ENCODE measurements at regions not wholly inside any gene's neighbourhood (a gene's known extent, or its start where the extent isn't known, plus 50 kb on each side); places are given as distances from the start of the nearest gene placed in this dataset.

DNA sequence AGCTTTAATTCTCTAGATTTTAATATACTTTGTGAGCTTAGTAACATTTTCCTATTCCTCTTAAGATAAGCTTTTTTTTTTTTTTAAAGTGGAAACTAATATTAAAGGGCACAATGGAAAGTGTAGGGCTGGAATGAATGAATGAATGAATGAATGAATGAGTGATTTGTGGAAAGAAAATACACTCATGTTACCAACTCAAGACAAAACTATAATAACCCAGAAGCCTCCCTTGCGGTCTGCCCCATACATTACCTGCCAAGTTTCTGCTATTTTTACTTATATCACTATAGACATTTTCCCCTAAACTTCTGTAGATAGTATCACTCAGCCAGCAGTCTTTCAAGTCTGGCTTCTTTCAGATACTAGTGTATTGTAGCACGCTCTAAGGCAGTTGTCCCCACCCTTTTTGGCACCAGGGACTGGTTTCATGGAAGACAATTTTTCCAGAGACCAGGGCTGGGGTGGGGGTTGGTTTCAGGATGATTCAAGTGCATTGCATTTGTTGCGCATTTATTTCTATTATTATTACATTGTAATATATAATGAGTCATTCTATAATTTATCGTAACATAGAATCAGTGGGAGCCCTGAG lies 932.2 kb downstream of the TBC1D22A start:
- no peak for DNase-seq (ENCODE audit: low read depth in 2 of 3, low spot score in 2 of 3)

DNA sequence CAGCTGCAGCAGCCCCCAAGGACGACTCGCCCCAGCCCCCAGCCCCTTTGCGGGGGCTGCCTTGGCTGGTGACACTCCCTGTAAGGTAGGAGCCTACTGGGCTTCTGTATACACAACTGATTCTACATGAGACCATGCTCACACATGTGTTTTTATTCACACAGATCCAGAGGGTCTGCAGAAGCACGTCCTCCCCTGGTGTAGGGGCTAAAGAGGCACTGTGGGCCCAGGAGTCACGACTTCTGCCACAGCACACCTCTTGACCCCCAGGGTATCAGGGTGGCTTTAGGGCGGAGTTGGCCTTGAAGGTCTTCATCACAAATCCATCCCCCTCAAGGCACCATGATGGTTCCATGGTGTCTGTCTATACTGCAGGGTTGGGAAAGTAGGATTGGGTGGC lies 931.2 kb downstream of the TBC1D22A start:
- DNase-seq (ENCODE audit: low read depth in 2 of 3, low spot score in 2 of 3): no peak

DNA sequence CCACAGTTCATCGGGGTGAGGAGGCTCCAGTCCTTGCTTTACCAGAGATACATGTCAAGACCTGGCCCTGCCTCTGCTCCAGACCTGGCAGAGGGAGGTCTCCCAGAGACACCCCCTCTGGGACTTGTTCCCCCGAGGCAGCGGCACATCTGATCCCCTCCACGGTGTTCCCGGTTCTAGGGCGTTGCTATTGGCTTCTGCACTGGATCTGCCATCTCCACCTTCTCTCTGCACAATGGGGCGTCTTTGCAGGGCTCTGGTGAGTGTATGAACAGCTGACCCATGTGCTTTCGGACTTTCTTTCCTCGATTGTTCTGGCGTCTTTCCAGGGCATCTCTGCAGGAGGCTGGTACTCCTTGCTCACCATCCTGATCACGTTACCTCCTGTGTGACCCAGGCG lies 930.4 kb downstream of the TBC1D22A start:
- no peak for DNase-seq (ENCODE audit: low read depth in 2 of 3, low spot score in 2 of 3)

DNA sequence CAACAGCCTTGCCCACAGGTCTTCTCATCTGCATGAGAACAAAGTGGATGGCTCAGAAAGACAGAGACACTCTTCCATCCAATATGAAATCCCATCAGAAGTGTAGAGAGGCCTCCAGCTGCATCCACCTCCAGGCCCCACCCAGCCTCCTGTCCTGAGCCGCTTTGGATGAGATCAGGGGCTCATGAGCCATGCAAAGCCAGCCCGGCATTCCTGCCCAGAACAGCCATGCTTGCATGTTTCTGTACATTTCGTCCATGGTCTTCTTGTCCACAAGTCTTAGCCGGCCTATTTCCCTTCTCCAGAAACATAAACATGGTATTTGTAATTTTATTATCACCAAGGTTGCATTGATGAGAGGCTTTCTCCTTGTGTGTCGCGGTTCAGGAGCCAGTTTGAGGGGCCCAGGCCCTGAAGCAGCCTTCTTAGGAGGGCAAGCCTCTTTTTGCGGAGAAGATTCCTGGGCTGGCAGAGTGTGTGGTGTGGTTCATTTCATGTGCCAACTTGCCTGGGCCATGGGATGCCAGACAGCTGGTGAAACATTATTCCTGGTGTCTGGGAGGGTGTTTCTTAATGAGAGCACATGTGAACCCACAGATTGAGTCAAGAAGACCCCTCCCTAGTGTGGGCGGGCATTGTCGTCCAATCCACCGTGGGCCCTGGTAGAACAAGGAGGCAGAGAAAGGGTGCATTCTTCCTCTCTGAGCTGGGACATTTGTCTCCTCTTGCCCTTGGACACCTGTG lies 928.9 kb downstream of the TBC1D22A start:
- no peak for DNase-seq (ENCODE audit: low read depth in 2 of 3, low spot score in 2 of 3)

- no peak for DNase-seq (ENCODE audit: low read depth in 2 of 3, low spot score in 2 of 3)
Measured at GRCh38 chr22:47690586-47690985, 928.1 kb downstream of the TBC1D22A start.

GRCh38 chr22:47690166-47690565 lies 927.7 kb downstream of the TBC1D22A start:
- DNase-seq (ENCODE audit: low read depth in 2 of 3, low spot score in 2 of 3): no peak

DNA sequence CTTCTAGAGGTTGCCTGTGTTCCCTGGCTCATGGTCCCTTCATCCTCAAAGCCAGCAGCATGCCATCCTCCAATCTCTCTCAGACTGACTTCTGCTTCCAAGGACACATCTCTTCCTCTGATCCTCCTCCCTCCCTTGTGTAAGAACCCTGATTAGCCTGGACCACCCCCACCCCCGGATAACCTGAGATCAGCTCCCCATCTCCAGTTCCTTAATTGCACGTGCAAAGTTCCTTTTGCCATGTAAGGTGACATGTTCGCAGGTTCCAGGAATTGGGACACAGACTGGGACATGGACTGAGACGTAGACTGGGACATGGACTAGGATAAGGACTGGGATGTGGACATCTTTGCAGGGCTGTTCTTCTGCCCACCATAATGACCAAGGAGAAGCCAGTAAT lies 925.3 kb downstream of the TBC1D22A start:
- no peak for DNase-seq (ENCODE audit: low read depth in 2 of 3, low spot score in 2 of 3)

- no peak for DNase-seq (ENCODE audit: low read depth in 2 of 3, low spot score in 2 of 3)
Measured at GRCh38 chr22:47687346-47687655, 924.9 kb downstream of the TBC1D22A start.

DNA sequence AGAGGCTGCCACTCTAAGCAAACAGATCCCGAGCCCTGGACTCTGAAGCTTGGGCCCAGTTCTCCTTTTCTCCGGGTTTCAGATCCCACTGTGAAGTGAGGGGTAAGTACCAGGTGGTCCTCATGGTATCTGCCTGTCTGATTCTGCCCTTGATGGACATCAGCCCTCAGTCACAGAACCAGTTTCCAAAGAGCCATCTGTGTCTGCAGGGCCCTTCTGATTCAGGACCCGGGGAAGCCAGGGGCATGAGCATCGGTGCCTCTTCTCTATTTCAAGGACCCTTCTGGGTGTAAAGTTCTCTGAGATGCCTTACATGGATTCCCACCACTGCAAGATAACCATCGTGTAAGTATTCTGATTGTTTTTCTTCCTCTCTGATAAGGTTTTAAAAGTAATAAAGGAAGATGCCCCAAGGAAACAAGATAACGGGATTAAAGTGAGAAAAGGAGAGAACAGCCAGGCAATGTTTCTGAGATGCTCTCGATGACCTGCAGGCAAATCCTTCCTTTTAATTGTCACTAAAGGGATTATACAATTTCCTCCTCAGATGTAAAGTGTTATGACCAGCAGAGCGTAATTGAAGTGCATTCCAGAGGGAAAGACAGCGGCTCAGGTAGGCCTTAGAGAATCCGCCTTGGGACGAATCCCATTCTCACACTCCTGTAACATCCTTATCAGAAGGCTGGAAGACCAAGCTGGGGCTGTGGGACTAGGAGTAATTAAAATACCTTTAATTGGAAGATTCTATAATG lies 924.3 kb downstream of the TBC1D22A start:
- DNase-seq (ENCODE audit: low read depth in 2 of 3, low spot score in 2 of 3): no peak

GRCh38 chr22:47681411-47682165 lies 919.1 kb downstream of the TBC1D22A start:
- DNase-seq (ENCODE audit: low read depth in 2 of 3, low spot score in 2 of 3): no peak

DNA sequence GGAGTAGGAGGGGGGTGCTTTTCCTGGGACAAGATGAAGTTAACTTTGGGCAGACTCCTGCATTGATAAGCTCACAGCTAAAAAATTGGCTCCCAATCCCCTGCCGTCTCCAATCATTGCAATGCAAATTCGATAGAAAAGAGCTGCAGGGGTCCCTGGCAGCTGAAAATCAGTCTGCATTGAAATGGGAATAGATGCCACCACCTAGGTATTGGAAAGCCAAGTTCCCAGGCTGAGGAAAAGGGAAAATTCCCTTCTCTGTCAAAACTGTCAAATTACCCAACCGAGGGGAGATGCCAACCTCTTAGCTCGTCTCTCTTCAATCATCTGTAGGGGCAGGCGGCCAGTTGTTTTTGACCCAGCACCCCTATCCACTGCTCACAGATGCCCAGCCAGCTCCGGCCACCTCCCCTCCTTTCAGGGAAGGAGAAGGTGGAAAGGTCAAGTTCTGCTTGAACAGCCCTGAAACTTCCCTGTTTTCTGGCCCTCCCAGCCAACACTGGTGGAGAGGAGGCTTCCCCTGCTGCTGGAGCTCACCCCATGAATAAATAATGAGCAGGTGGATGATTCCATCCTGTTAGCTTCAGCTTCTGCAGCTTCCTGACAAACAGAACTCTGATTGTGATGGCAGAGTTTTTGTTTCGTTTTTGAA lies 916.3 kb downstream of the TBC1D22A start:
- no peak for DNase-seq (ENCODE audit: low read depth in 2 of 3, low spot score in 2 of 3)

DNA sequence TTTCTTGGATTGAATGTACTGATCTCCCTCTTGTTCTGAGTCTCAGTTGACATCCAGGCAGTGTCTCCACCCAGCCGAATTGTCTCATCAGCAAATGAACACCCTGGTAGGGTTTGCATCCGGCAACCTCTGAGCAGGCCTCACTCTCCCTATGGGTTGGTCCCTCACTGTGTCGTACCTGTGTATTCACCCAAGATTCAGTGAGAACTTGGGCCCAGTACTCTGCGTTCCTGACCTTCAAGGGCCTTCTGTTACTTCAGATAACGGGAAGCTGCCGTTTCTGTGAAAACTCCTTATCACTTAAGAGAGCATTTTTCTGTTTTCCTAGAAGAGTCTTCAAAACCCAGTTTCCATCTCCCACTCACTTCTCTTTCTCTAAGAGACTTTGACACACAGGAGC lies 915.6 kb downstream of the TBC1D22A start:
- DNase-seq (ENCODE audit: low read depth in 2 of 3, low spot score in 2 of 3): no peak

DNA sequence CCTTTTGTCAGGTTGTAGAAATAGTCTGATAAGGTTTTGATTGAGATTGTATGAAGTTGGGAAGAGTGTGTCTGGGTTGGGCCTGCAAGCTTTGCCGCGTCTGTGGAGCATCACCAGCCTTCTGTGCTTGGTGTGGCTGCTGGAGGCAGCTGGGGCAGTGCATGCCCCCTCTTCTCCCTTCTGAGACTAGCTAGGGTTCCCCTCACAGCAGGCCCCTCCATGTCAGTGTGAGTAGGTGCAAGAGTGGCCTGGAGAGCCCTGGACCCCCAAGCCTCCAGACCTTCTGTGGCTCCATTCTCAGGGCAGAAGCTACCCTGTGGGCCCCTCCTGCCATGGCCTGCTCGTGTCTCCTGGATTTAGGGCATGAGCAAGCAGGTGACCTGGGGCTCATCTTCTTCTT lies 914.2 kb downstream of the TBC1D22A start:
- no peak for DNase-seq (ENCODE audit: low read depth in 2 of 3, low spot score in 2 of 3)

DNA sequence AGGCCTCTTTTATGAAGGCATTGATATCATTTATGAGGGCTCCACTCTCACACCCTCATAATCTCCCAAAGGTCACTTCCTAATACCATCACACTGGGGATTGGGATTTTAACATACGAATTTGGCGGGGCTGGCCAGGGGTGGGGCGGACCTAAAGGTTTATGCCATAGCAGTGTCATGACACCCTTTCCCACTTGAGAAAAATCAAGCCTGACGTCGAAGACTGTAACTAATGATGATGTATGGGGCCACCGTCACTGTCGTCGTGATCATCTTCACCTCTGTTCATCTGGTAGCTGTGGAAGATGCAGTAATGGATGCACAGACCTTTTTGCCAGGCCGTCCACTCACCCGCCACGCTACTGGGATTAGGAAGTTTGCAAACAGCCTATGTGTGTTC lies 912.1 kb downstream of the TBC1D22A start:
- no peak for DNase-seq (ENCODE audit: low read depth in 2 of 3, low spot score in 2 of 3)

DNA sequence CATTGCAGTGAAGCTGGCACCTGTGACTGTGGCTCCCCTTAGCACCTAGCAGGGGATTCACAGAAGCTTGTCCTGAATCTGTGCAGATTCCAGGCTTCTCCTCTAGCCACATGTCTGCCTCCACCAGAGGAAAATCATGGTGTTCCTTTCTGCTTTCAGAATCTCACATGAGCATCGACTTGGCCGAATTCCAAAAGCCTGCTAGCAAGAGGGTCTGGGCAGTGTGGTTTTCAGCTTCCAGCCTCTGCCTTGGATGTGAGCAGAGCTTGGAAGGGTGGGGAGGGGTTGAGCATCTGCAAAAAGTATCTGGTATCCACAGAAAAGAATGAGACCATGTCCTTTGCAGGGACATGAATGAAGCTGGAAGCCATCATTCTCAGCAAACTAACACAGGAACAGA lies 911.1 kb downstream of the TBC1D22A start:
- no peak for DNase-seq (ENCODE audit: low read depth in 2 of 3, low spot score in 2 of 3)

DNA sequence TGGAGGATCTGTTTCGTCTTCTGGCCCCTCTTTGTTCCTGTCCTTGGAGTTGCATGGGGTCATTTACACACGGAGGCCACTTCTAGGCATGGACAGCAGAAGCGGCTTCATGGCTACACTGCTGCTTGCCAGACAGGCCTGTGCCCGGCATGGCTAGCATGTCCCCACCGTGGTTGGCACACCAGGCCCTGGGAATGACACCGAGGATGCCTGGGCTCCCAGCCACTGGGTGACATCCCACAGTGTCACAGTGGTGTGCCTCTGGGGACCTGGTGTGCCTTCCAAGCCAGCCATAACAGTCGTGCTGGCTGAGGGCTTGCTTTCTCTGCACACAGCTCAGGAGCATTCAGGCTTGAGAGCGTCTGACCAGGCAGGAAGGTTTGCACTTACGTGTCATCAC lies 910.1 kb downstream of the TBC1D22A start:
- DNase-seq (ENCODE audit: low read depth in 2 of 3, low spot score in 2 of 3): no peak

GRCh38 chr22:47665151-47665550 lies 902.7 kb downstream of the TBC1D22A start:
- no peak for DNase-seq (ENCODE audit: low read depth in 2 of 3, low spot score in 2 of 3)

- no peak for DNase-seq (ENCODE audit: low read depth in 2 of 3, low spot score in 2 of 3)
Measured at GRCh38 chr22:47663615-47664605, 901.5 kb downstream of the TBC1D22A start.

GRCh38 chr22:47659467-47660223 lies 897.2 kb downstream of the TBC1D22A start:
- DNase-seq (ENCODE audit: low read depth in 2 of 3, low spot score in 2 of 3): no peak

All from activated CD8-positive, alpha-beta memory T cell treated with anti-CD3 and anti-CD28 coated beads for 48 hours (primary cell).